ENCODE measurements at regions not wholly inside any gene's neighbourhood (a gene's known extent, or its start where the extent isn't known, plus 50 kb on each side); places are given as distances from the start of the nearest gene placed in this dataset.

DNA sequence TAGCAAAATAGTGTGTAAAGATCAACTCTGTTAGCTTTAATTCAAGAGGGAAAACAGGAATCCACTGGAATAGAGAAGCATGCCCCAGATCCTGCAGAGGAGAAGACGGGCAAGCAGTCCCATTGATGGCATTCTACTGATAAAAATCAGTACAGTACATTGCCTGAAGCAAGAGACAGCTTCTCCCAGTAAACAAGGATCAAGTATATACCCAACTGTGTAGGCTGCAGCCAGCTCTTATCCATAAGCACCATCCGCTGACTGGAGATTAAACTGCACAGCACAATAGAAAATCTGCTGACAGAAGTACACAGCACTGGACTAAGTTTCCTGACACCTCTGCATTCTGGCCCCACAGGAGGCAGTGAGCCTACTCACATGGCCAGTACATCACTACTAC is 110.1 kb downstream of the COX18 start:
- CTCF ChIA-PET, result interaction anchor here (2.0 kb wide), 1 partner anchor 11 kb away, joined by 6 read pairs; no protein-coding TSS in a partner anchor

GRCh38 chr4:72954811-72955210 is 114.7 kb downstream of the COX18 start:
- ChIA-PET CTCF (interaction anchor here (1.3 kb wide), 1 partner anchor 18 kb away, joined by 4 read pairs; no protein-coding TSS in a partner anchor), POLR2A (no interaction called here)
- TF ChIP-seq CTCF (IDR thresholded peaks at IDR 0.05; ENCODE audit: insufficient read depth, low read depth, low read length), result no peak
- DNase-seq (ENCODE audit: low read depth), result no peak
- Histone ChIP-seq H3K4me3 (ENCODE audit: low read depth, low read length) (no peak overlapping the region), H3K27me3 (ENCODE audit: control insufficient read depth, insufficient read depth, low read length) (no peaks in the 10 kb centered on the region), H3K36me3 (ENCODE audit: control insufficient read depth, insufficient read depth, low read length) (no peaks in the 10 kb centered on the region)

More for the DNA sequence above, 110.1 kb downstream of the COX18 start:
- POLR2A ChIA-PET, result no interaction called here
- H3K27me3 ChIP-seq (ENCODE audit: control insufficient read depth, insufficient read depth, low read length), result no peaks in the 10 kb centered on the region
- TF ChIP-seq CTCF (IDR thresholded peaks at IDR 0.05; ENCODE audit: insufficient read depth, low read depth, low read length), result no peak
- H3K36me3 ChIP-seq (ENCODE audit: control insufficient read depth, insufficient read depth, low read length), result no peaks in the 10 kb centered on the region
- DNase-seq (ENCODE audit: low read depth), result no peak
- no peak overlapping the region for H3K4me3 ChIP-seq (ENCODE audit: low read depth, low read length)

GRCh38 chr4:72953571-72953970 is 115.9 kb downstream of the COX18 start:
- no peaks in the 10 kb centered on the region for H3K36me3 ChIP-seq (ENCODE audit: control insufficient read depth, insufficient read depth, low read length)
- H3K27me3 ChIP-seq (ENCODE audit: control insufficient read depth, insufficient read depth, low read length), result no peaks in the 10 kb centered on the region
- ChIA-PET POLR2A (no interaction called here), CTCF (interaction anchor here (1.0 kb wide), 1 partner anchor 20 kb away, joined by 4 read pairs; no protein-coding TSS in a partner anchor)
- no peak overlapping the region for H3K4me3 ChIP-seq (ENCODE audit: low read depth, low read length)
- DNase-seq (ENCODE audit: low read depth), result no peak
- no peak for TF ChIP-seq CTCF (IDR thresholded peaks at IDR 0.05; ENCODE audit: insufficient read depth, low read depth, low read length)

DNA sequence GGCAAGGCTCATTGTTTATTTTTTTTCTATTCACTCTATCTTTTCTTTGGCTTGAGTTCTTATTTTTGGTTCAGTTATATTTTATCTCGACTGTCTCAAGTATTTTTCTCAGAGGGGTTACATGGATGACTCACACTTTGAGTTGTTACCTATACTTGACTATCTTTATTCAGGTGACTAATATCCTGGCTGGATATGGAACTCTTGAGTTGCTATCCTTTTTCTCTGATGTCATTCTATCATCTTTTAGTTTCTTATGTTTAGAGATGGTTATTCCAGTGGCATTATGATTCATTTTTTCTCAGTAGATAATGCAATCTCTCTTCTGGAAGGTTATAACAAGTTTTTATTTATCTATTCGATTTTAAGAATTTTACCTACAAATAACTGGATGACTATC is 117.9 kb downstream of the COX18 start:
- TF ChIP-seq CTCF (IDR thresholded peaks at IDR 0.05; ENCODE audit: insufficient read depth, low read depth, low read length), result no peak
- Histone ChIP-seq H3K36me3 (ENCODE audit: control insufficient read depth, insufficient read depth, low read length) (no peaks in the 10 kb centered on the region), H3K4me3 (ENCODE audit: low read depth, low read length) (no peak overlapping the region), H3K27me3 (ENCODE audit: control insufficient read depth, insufficient read depth, low read length) (no peaks in the 10 kb centered on the region)
- CTCF ChIA-PET, result no interaction called here
- POLR2A ChIA-PET, result no interaction called here
- no peak for DNase-seq (ENCODE audit: low read depth)

- POLR2A ChIA-PET, result no interaction called here
- no peak for DNase-seq (ENCODE audit: low read depth)
- Histone ChIP-seq H3K27me3 (ENCODE audit: control insufficient read depth, insufficient read depth, low read length) (no peaks in the 10 kb centered on the region), H3K4me3 (ENCODE audit: low read depth, low read length) (no peak overlapping the region), H3K36me3 (ENCODE audit: control insufficient read depth, insufficient read depth, low read length) (no peaks in the 10 kb centered on the region)
- CTCF ChIA-PET, result no interaction called here
- TF ChIP-seq CTCF (IDR thresholded peaks at IDR 0.05; ENCODE audit: insufficient read depth, low read depth, low read length), result peak; percentile 27
Measured at GRCh38 chr4:72951147-72951546, 118.4 kb downstream of the COX18 start.
